ENCODE measurements at regions not wholly inside any gene's neighbourhood (a gene's known extent, or its start where the extent isn't known, plus 50 kb on each side); places are given as distances from the start of the nearest gene placed in this dataset.
"Not testable (repeated sequence)": the region's sequence is repeated elsewhere in the genome, so short reads cannot be mapped to it uniquely, and the experiment has no call there.

GRCh38 chr10:130351466-130352290, 215.5 kb downstream of the GLRX3 start:
- no peak for DNase-seq (ENCODE audit: low read depth)

GRCh38 chr10:130352291-130352645, 216.1 kb downstream of the GLRX3 start:
- DNase-seq (ENCODE audit: low read depth), result no peak

GRCh38 chr10:130353928-130354572, 217.9 kb downstream of the GLRX3 start:
- DNase-seq (ENCODE audit: low read depth), result no peak

- DNase-seq (ENCODE audit: low read depth), result no peak
These were observed 218.4 kb downstream of the GLRX3 start for GRCh38 chr10:130354573-130354954.

GRCh38 chr10:130354976-130355795, 219.0 kb downstream of the GLRX3 start:
- DNase-seq (ENCODE audit: low read depth), result no peak

GRCh38 chr10:130356429-130356828, 220.2 kb downstream of the GLRX3 start:
- DNase-seq (ENCODE audit: low read depth), result not testable (repeated sequence)

GRCh38 chr10:130357226-130357625, 221.0 kb downstream of the GLRX3 start:
- DNase-seq (ENCODE audit: low read depth), result no peak

- no peak for DNase-seq (ENCODE audit: low read depth)
These were observed 221.8 kb downstream of the GLRX3 start for GRCh38 chr10:130357951-130358350.

GRCh38 chr10:130358981-130359650, 222.9 kb downstream of the GLRX3 start:
- no peak for DNase-seq (ENCODE audit: low read depth)

- DNase-seq (ENCODE audit: low read depth), result no peak
These were observed 223.5 kb downstream of the GLRX3 start for GRCh38 chr10:130359711-130360110.

GRCh38 chr10:130360826-130361311, 224.7 kb downstream of the GLRX3 start:
- DNase-seq (ENCODE audit: low read depth), result no peak

- no peak for DNase-seq (ENCODE audit: low read depth)
These were observed 225.3 kb downstream of the GLRX3 start for GRCh38 chr10:130361351-130362105.

GRCh38 chr10:130362308-130362761, 226.1 kb downstream of the GLRX3 start:
- DNase-seq (ENCODE audit: low read depth), result no peak

- no peak for DNase-seq (ENCODE audit: low read depth)
These were observed 226.9 kb downstream of the GLRX3 start for GRCh38 chr10:130363051-130363450.

GRCh38 chr10:130363899-130364445, 227.8 kb downstream of the GLRX3 start:
- DNase-seq (ENCODE audit: low read depth), result no peak

- no peak for DNase-seq (ENCODE audit: low read depth)
These were observed 228.6 kb downstream of the GLRX3 start for GRCh38 chr10:130364631-130365411.

- DNase-seq (ENCODE audit: low read depth), result no peak
These were observed 232.8 kb downstream of the GLRX3 start for GRCh38 chr10:130368761-130369560.

- no peak for DNase-seq (ENCODE audit: low read depth)
These were observed 233.6 kb downstream of the GLRX3 start for GRCh38 chr10:130369645-130370381.

All from activated T-cell treated with anti-CD3 and anti-CD28 coated beads for 48 hours (primary cell).